ENCODE measurements at regions not wholly inside any gene's neighbourhood (a gene's known extent, or its start where the extent isn't known, plus 50 kb on each side); places are given as distances from the start of the nearest gene placed in this dataset.

DNA sequence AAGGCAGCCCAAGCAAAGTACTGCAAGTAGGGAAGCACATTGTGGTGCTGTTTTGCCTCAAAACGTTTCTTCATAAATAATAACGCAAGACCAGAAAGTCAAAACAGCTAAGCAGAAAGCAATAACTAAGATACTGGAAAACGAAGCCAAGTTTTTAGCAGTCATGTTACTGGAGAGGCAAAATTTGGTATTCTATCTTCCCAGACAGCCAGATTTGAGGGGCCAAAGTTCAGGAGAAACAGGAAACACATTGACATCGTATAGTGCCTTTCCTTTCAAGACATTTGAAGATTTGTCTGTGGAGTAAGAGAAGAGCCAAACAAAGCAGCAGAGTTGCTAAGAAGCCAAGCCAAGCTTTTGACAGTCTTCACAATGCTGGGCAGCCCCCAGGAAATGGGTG is 843.6 kb upstream of the NECTIN3 start (continued):
- TF ChIP-seq CBX1 (IDR thresholded peaks at IDR 0.05; ENCODE audit: low read depth) = no peak
- TF ChIP-seq, protein P1, sequence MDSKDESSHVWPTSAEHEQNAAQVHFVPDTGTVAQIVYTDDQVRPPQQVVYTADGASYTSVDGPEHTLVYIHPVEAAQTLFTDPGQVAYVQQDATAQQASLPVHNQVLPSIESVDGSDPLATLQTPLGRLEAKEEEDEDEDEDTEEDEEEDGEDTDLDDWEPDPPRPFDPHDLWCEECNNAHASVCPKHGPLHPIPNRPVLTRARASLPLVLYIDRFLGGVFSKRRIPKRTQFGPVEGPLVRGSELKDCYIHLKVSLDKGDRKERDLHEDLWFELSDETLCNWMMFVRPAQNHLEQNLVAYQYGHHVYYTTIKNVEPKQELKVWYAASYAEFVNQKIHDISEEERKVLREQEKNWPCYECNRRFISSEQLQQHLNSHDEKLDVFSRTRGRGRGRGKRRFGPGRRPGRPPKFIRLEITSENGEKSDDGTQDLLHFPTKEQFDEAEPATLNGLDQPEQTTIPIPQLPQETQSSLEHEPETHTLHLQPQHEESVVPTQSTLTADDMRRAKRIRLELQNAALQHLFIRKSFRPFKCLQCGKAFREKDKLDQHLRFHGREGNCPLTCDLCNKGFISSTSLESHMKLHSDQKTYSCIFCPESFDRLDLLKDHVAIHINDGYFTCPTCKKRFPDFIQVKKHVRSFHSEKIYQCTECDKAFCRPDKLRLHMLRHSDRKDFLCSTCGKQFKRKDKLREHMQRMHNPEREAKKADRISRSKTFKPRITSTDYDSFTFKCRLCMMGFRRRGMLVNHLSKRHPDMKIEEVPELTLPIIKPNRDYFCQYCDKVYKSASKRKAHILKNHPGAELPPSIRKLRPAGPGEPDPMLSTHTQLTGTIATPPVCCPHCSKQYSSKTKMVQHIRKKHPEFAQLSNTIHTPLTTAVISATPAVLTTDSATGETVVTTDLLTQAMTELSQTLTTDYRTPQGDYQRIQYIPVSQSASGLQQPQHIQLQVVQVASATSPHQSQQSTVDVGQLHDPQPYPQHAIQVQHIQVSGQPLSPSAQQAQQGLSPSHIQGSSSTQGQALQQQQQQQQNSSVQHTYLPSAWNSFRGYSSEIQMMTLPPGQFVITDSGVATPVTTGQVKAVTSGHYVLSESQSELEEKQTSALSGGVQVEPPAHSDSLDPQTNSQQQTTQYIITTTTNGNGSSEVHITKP (IDR thresholded peaks at IDR 0.05; ENCODE audit: partially characterized antibody) = no peak
- no peak for TF ChIP-seq YY1 (IDR thresholded peaks at IDR 0.05; ENCODE audit: borderline replicate concordance in 1 of 3, control insufficient read depth in 1 of 3, extremely low read depth in 1 of 3, insufficient read depth in 3 of 3, insufficient read length in 1 of 3, insufficient replicate concordance in 2 of 3, low read depth in 1 of 3, low read length in 2 of 3)
- no peak for TF ChIP-seq TFAM (CRISPR knock-in tag; conservative IDR thresholded peaks at IDR 0.05)

DNA sequence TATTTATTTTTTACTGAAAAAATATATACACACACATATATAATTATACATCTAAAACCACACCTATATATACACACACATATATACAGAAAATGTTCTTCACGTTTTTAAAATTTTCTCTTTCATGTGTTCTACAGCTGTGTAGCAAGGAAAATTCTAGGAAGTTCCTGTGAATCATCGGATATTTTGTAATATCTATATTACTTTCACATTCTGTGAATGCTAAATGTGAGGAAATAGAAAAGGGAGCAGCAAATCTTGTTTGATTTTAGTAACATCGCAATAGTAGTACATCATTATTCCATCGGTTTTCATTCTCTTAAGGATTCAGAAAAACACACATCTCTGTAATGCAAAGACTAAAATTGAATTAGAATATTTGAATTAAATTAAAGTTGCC is 836.8 kb upstream of the NECTIN3 start:
- Histone ChIP-seq H3K4me3 (no peak overlapping the region), H3K79me2 (ENCODE audit: control insufficient read depth, insufficient read depth, low read length) (no peaks in the 10 kb centered on the region), H3K9me3 (replicated peaks; ENCODE audit: control insufficient read depth, insufficient read depth, low read depth, low read length) (no peaks in the 10 kb centered on the region), H3K4me2 (ENCODE audit: insufficient read depth, low read length) (no peak overlapping the region), H3K36me3 (ENCODE audit: control insufficient read depth, insufficient read depth, low read length) (no peaks in the 10 kb centered on the region), H3K9me1 (ENCODE audit: control insufficient read depth, insufficient read depth, low read length) (no peaks in the 10 kb centered on the region), H3K27ac (ENCODE audit: extremely low read depth, low read depth, low read length) (no peak overlapping the region), H3K9ac (ENCODE audit: insufficient read depth in 1 of 2, low read depth in 2 of 2, low read length in 2 of 2) (no peak overlapping the region), H4K20me1 (replicated peaks; ENCODE audit: control insufficient read depth, insufficient read depth, low read length) (no peaks in the 10 kb centered on the region), H3K27me3 (ENCODE audit: control insufficient read depth in 2 of 2, insufficient read depth in 2 of 2, low read length in 2 of 2) (no peaks in the 10 kb centered on the region), H2AFZ (ENCODE audit: low read depth, low read length) (no peak overlapping the region), H3K4me1 (replicated peaks in 1 of 2; ENCODE audit: control insufficient read depth in 2 of 2, insufficient read depth in 2 of 2, low read length in 2 of 2) (no peaks in the 10 kb centered on the region)
- ChIA-PET CTCF (ENCODE audit: low intra/inter-chr PET ratio) (no interaction called here), POLR2A (no interaction called here)
- TF ChIP-seq, protein P2, sequence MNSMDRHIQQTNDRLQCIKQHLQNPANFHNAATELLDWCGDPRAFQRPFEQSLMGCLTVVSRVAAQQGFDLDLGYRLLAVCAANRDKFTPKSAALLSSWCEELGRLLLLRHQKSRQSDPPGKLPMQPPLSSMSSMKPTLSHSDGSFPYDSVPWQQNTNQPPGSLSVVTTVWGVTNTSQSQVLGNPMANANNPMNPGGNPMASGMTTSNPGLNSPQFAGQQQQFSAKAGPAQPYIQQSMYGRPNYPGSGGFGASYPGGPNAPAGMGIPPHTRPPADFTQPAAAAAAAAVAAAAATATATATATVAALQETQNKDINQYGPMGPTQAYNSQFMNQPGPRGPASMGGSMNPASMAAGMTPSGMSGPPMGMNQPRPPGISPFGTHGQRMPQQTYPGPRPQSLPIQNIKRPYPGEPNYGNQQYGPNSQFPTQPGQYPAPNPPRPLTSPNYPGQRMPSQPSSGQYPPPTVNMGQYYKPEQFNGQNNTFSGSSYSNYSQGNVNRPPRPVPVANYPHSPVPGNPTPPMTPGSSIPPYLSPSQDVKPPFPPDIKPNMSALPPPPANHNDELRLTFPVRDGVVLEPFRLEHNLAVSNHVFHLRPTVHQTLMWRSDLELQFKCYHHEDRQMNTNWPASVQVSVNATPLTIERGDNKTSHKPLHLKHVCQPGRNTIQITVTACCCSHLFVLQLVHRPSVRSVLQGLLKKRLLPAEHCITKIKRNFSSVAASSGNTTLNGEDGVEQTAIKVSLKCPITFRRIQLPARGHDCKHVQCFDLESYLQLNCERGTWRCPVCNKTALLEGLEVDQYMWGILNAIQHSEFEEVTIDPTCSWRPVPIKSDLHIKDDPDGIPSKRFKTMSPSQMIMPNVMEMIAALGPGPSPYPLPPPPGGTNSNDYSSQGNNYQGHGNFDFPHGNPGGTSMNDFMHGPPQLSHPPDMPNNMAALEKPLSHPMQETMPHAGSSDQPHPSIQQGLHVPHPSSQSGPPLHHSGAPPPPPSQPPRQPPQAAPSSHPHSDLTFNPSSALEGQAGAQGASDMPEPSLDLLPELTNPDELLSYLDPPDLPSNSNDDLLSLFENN (IDR thresholded peaks at IDR 0.05; ENCODE audit: low read depth in 2 of 2, low read length in 2 of 2) = no peak
- TF ChIP-seq IFI16 (CRISPR knock-in tag; IDR thresholded peaks at IDR 0.05) (no peak), POLR2B (IDR thresholded peaks at IDR 0.05; ENCODE audit: low read depth, partially characterized antibody) (no peak), CBX5 (IDR thresholded peaks at IDR 0.05; ENCODE audit: borderline replicate concordance, low read depth) (no peak)
- TF ChIP-seq, protein P3, sequence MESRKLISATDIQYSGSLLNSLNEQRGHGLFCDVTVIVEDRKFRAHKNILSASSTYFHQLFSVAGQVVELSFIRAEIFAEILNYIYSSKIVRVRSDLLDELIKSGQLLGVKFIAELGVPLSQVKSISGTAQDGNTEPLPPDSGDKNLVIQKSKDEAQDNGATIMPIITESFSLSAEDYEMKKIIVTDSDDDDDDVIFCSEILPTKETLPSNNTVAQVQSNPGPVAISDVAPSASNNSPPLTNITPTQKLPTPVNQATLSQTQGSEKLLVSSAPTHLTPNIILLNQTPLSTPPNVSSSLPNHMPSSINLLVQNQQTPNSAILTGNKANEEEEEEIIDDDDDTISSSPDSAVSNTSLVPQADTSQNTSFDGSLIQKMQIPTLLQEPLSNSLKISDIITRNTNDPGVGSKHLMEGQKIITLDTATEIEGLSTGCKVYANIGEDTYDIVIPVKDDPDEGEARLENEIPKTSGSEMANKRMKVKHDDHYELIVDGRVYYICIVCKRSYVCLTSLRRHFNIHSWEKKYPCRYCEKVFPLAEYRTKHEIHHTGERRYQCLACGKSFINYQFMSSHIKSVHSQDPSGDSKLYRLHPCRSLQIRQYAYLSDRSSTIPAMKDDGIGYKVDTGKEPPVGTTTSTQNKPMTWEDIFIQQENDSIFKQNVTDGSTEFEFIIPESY (CRISPR knock-in tag; IDR thresholded peaks at IDR 0.05) = no peak
- no peak for FAIRE-seq
- BruUV-seq (replicated peaks) = no TSS peak
- ATAC-seq = no peak
- no peak for DNase-seq (ENCODE audit: extremely low read depth in 1 of 4, low spot score in 3 of 4)
- WGBS (ENCODE audit: insufficient coverage, low coverage, missing lambda C conversion rate) = 0% methylated on average over 4 of the region's 4 CpGs
- intact Hi-C loops (cut with micrococcal nuclease) = no loop called here
- in situ Hi-C loops (cut with MboI) = no loop called here

Measured in K562 (cell line).